Tibial nerve (tissue), 4 donors: ENCODE measurements at regions not wholly inside any gene's neighbourhood (a gene's known extent, or its start where the extent isn't known, plus 50 kb on each side); places are given as distances from the start of the nearest gene placed in this dataset.

Source experiments
- DNase-seq, 2 donors: peaks; one replicate each; pipeline ENCODE4 v3.0.0-alpha.2; 2019; ENCODE audit warnings: low spot score in 2 of 2
- H3K27ac ChIP-seq, 4 donors: fragments of 200-600 bp; sonication (generic) in 3 of 4; one replicate each; pipeline ENCODE4 v1.5.1; 2017 to 2019; ENCODE audit warnings: mild to moderate bottlenecking in 1 of 4
- H3K27me3 ChIP-seq, 2 donors: fragments of 200-600 bp; sonication (generic) in 1 of 2; one replicate each; pipeline versions ENCODE4 v1.5.1 to v1.6.0; 2017 to 2019
- H3K36me3 ChIP-seq, 3 donors: fragments of 200-600 bp; sonication (generic); one replicate each; pipeline ENCODE4 v1.5.1; 2018 to 2019
- H3K4me1 ChIP-seq, 4 donors: fragments of 200-600 bp; sonication (generic) in 3 of 4; one replicate each; pipeline ENCODE4 v1.5.1; 2017 to 2019
- H3K4me3 ChIP-seq, 4 donors: fragments of 200-600 bp; sonication (generic) in 3 of 4; one replicate each; pipeline ENCODE4 v1.5.1; 2017 to 2019; ENCODE audit warnings: mild to moderate bottlenecking in 1 of 4, moderate library complexity in 1 of 4
- H3K9me3 ChIP-seq, 4 donors: fragments of 200-600 bp; sonication (generic) in 3 of 4; one replicate each; pipeline ENCODE4 v1.5.1; 2017 to 2019
- CTCF ChIP-seq, 5 experiments: fragments of 200-600 bp in 3 of 5; fragments of 450-650 bp in 2 of 5; sonication (generic) in 3 of 5; IDR thresholded peaks; one replicate each; pipeline ENCODE4 v1.5.1; 2016 to 2019; ENCODE audit warnings: antibody characterized with exemption in 5 of 5, mild to moderate bottlenecking in 3 of 5, moderate library complexity in 2 of 5
- EP300 ChIP-seq, 2 donors: sonication (generic); formaldehyde crosslinking; IDR thresholded peaks; one replicate each; pipeline ENCODE4 v1.6.1; 2017; ENCODE audit warnings: antibody characterized with exemption in 2 of 2, mild to moderate bottlenecking in 1 of 2
- POLR2A ChIP-seq, 2 donors: fragments of 450-650 bp; IDR thresholded peaks; one replicate each; pipeline ENCODE4 v1.6.1; 2017; ENCODE audit warnings: antibody characterized with exemption in 2 of 2, mild to moderate bottlenecking in 2 of 2, moderate library complexity in 2 of 2
- WGBS, 2 donors: methylation state at CpG; one replicate each; pipeline ENCODE4 v1.1.5; 2018; 5-methylcytosine and 5-hydroxymethylcytosine counted together

- Histone ChIP-seq H3K9me3 (peaks cover 0 to 6% (median 0%) of the 10 kb centered on the region in 4 donors), H3K36me3 (no peaks in the 10 kb centered on the region), H3K27ac (no peak overlapping the region), H3K4me1 (no peaks in the 10 kb centered on the region), H3K4me3 (no peak overlapping the region), H3K27me3 (no peaks in the 10 kb centered on the region)
- no peak for DNase-seq
- TF ChIP-seq EP300 (IDR thresholded peaks at IDR 0.05) = no peak
- WGBS, 2 donors = 29 to 50% methylated on average over 5 of the region's 5 CpGs
Observed at GRCh38 chr6:79802657-79803300, 144.6 kb downstream of the ELOVL4 start.

- H3K9me3 ChIP-seq = peaks cover 0 to under 1% (median 0%) of the 10 kb centered on the region in 4 donors
- TF ChIP-seq POLR2A (IDR thresholded peaks at IDR 0.05) (no peak), EP300 (IDR thresholded peaks at IDR 0.05) (no peak), CTCF (IDR thresholded peaks at IDR 0.05) (no peak)
- no peaks in the 10 kb centered on the region for H3K27me3 ChIP-seq
- H3K27ac ChIP-seq = no peak overlapping the region
- no peak for DNase-seq
- H3K4me3 ChIP-seq = no peak overlapping the region
- H3K4me1 ChIP-seq = no peaks in the 10 kb centered on the region
- H3K36me3 ChIP-seq = no peaks in the 10 kb centered on the region
Observed at GRCh38 chr6:79801362-79801761, 146.0 kb downstream of the ELOVL4 start.

GRCh38 chr6:79798841-79799240, 148.5 kb downstream of the ELOVL4 start:
- H3K9me3 ChIP-seq = no peaks in the 10 kb centered on the region
- no peak for DNase-seq
- H3K4me3 ChIP-seq = no peak overlapping the region
- H3K4me1 ChIP-seq = no peaks in the 10 kb centered on the region
- no peak for TF ChIP-seq CTCF (IDR thresholded peaks at IDR 0.05)
- TF ChIP-seq EP300 (IDR thresholded peaks at IDR 0.05) = no peak
- TF ChIP-seq POLR2A (IDR thresholded peaks at IDR 0.05) = no peak
- WGBS, 2 donors = 46 to 49% methylated on average over 2 of the region's 2 CpGs
- no peak overlapping the region for H3K27ac ChIP-seq
- no peaks in the 10 kb centered on the region for H3K36me3 ChIP-seq
- no peaks in the 10 kb centered on the region for H3K27me3 ChIP-seq

GRCh38 chr6:79797912-79798311, 149.4 kb downstream of the ELOVL4 start:
- no peak overlapping the region for H3K27ac ChIP-seq
- H3K9me3 ChIP-seq = no peaks in the 10 kb centered on the region
- 59 to 76% methylated on average over 2 of the region's 2 CpGs for WGBS, 2 donors
- no peak for DNase-seq
- H3K4me3 ChIP-seq = no peak overlapping the region
- H3K27me3 ChIP-seq = no peaks in the 10 kb centered on the region
- H3K36me3 ChIP-seq = no peaks in the 10 kb centered on the region
- TF ChIP-seq POLR2A (IDR thresholded peaks at IDR 0.05) (no peak), EP300 (IDR thresholded peaks at IDR 0.05) (no peak), CTCF (IDR thresholded peaks at IDR 0.05) (no peak)
- H3K4me1 ChIP-seq = no peaks in the 10 kb centered on the region

GRCh38 chr6:79797163-79797764, 150.1 kb downstream of the ELOVL4 start:
- Histone ChIP-seq H3K4me1 (no peaks in the 10 kb centered on the region), H3K27ac (no peak overlapping the region), H3K4me3 (no peak overlapping the region), H3K27me3 (no peaks in the 10 kb centered on the region), H3K9me3 (no peaks in the 10 kb centered on the region), H3K36me3 (no peaks in the 10 kb centered on the region)
- no peak for TF ChIP-seq CTCF (IDR thresholded peaks at IDR 0.05)
- TF ChIP-seq EP300 (IDR thresholded peaks at IDR 0.05) = no peak
- no peak for TF ChIP-seq POLR2A (IDR thresholded peaks at IDR 0.05)
- DNase-seq = no peak
- WGBS, 2 donors = 90 to 91% methylated on average over 3 of the region's 3 CpGs
